HepG2 (cell line): ENCODE measurements at regions not wholly inside any gene's neighbourhood (a gene's known extent, or its start where the extent isn't known, plus 50 kb on each side); places are given as distances from the start of the nearest gene placed in this dataset.
A peak's percentile ranks its signal among the peaks of the same experiment; 100 is the strongest.

Source experiments
- ATAC-seq: fragments of 200-7000 bp; cut with Tn5 transposase; 3 replicates; pipeline ENCODE4 v1.9.1; 2020; ENCODE audit warnings: mild to moderate bottlenecking, moderate library complexity
- BruUV-seq: library from RNA; stranded (reverse); fragments of 400-500 nt; replicated peaks from 2 replicates; lab custom pipeline; 2021; lab: Mats Ljungman, UMichigan
- CTCF ChIA-PET: fragments of 300-600 bp; formaldehyde crosslinking; extraction: SDS; loops from one replicate; lab custom pipeline; 2021; ENCODE audit warnings: low total read pairs, inconsistent platforms, low intra/inter-chr PET ratio; lab: Yijun Ruan, JAX
- POLR2A ChIA-PET: fragments of 350-600 bp; sonication (Branson Sonifier 250); formaldehyde crosslinking; loops from one replicate; lab custom pipeline; 2020; ENCODE audit warnings: antibody characterized with exemption, inconsistent platforms; lab: Yijun Ruan, JAX
- DNase-seq: peaks from one replicate; pipeline ENCODE4 v3.0.0-alpha.2; 2015; ENCODE audit warnings: low spot score
- FAIRE-seq: peaks from 3 replicates; lab custom pipeline; 2011; peaks lifted over from hg19 to GRCh38; lab: Jason Lieb, UNC
- H2AFZ ChIP-seq: one replicate; pipeline ENCODE4 v1.6.1; 2011; ENCODE audit warnings: low read length, inconsistent platforms
- H3K27ac ChIP-seq: fragments of 300-600 bp; 3 replicates; pipeline ENCODE4 v1.8.0; 2011; ENCODE audit warnings: mixed run types, mild to moderate bottlenecking, mixed read lengths, low read length, inconsistent platforms; ENCODE audit not compliant: insufficient read depth; ENCODE audit errors: extremely low read length
- H3K27me3 ChIP-seq, 2 experiments: fragments of 200-600 bp in 1 of 2; 2 replicates in 1 of 2; 3 replicates in 1 of 2; pipeline versions ENCODE4 v1.6.0 to v1.8.0; 2011; ENCODE audit warnings: low read length in 2 of 2, mild to moderate bottlenecking in 2 of 2, moderate library complexity in 2 of 2, inconsistent platforms in 1 of 2; ENCODE audit not compliant: insufficient read depth in 2 of 2, control insufficient read depth in 1 of 2
- H3K36me3 ChIP-seq, 2 experiments: fragments of 200-600 bp in 1 of 2; replicated peaks in 1 of 2; 2 replicates in 1 of 2; 3 replicates in 1 of 2; pipeline versions ENCODE4 v1.5.1 to v1.8.0; 2011; ENCODE audit warnings: low read length in 2 of 2, inconsistent platforms in 1 of 2; ENCODE audit not compliant: insufficient read depth in 2 of 2, control insufficient read depth in 1 of 2
- H3K4me1 ChIP-seq: 2 replicates; pipeline ENCODE4 v1.5.1; 2012; ENCODE audit warnings: low read length, inconsistent platforms; ENCODE audit not compliant: insufficient read depth
- H3K4me2 ChIP-seq: 2 replicates; pipeline ENCODE4 v1.6.0; 2011; ENCODE audit warnings: low read depth, low read length, inconsistent platforms
- H3K4me3 ChIP-seq, 3 experiments: fragments of 200-600 bp in 1 of 3; sonication (generic), shearing (Covaris generic) in 1 of 3; replicated peaks in 1 of 3; 2 replicates each; pipeline ENCODE4 v1.5.1; 2011 to 2016; ENCODE audit warnings: low read length in 3 of 3, inconsistent platforms in 2 of 3, low read depth in 2 of 3, mild to moderate bottlenecking in 2 of 3, control low read depth in 1 of 3, mixed read lengths in 1 of 3; ENCODE audit not compliant: insufficient read depth in 1 of 3
- H3K79me2 ChIP-seq: one replicate; pipeline ENCODE4 v1.6.1; 2011; ENCODE audit warnings: low read length, inconsistent platforms; ENCODE audit not compliant: insufficient read depth
- H3K9ac ChIP-seq: 2 replicates; pipeline ENCODE4 v1.6.0; 2011; ENCODE audit warnings: mild to moderate bottlenecking, low read depth, low read length, inconsistent platforms; ENCODE audit not compliant: insufficient read depth
- H3K9me3 ChIP-seq: 2 replicates; pipeline ENCODE4 v1.5.1; 2012; ENCODE audit warnings: mild to moderate bottlenecking, low read length
- H4K20me1 ChIP-seq: 2 replicates; pipeline ENCODE4 v1.6.0; 2011; ENCODE audit warnings: inconsistent platforms, mild to moderate bottlenecking, low read length, moderate library complexity; ENCODE audit not compliant: insufficient read depth
- CHD2 ChIP-seq: IDR thresholded peaks from 2 replicates; pipeline ENCODE4 v1.6.1; 2011; ENCODE audit warnings: low read depth, low read length, improper control_type of control experiment
- MAF1 ChIP-seq: sonication (generic); formaldehyde crosslinking; IDR thresholded peaks from 2 replicates; pipeline ENCODE4 v1.5.0; 2020; ENCODE audit warnings: missing genetic modification reagents, borderline replicate concordance
- MAFF ChIP-seq: IDR thresholded peaks from 2 replicates; pipeline ENCODE4 v1.6.1; 2011; ENCODE audit warnings: low read depth, low read length, improper control_type of control experiment
- MAFK ChIP-seq, 2 experiments: IDR thresholded peaks in 1 of 2; conservative IDR thresholded peaks in 1 of 2; 2 replicates each; pipeline ENCODE4 v1.6.1; 2011; ENCODE audit warnings: improper control_type of control experiment in 2 of 2, low read length in 2 of 2
- MEF2D ChIP-seq: sonication (generic); formaldehyde crosslinking; IDR thresholded peaks from 2 replicates; pipeline ENCODE4 v1.5.1; 2020; ENCODE audit warnings: mild to moderate bottlenecking, missing genetic modification reagents
- TRAFD1 ChIP-seq: sonication (generic); formaldehyde crosslinking; IDR thresholded peaks from 2 replicates; pipeline ENCODE4 v1.5.1; 2020; ENCODE audit warnings: missing genetic modification reagents, mild to moderate bottlenecking, borderline replicate concordance
- TRIM24 ChIP-seq: sonication (generic); formaldehyde crosslinking; IDR thresholded peaks from 2 replicates; pipeline ENCODE4 v1.8.0; 2022; ENCODE audit warnings: mild to moderate bottlenecking, missing genetic modification reagents
- ZNF101 ChIP-seq: sonication (generic); formaldehyde crosslinking; IDR thresholded peaks from 2 replicates; pipeline ENCODE4 v1.4.0; 2020; ENCODE audit warnings: mild to moderate bottlenecking, low read depth, missing genetic modification reagents, borderline replicate concordance
- ZNF329 ChIP-seq: sonication (generic); formaldehyde crosslinking; IDR thresholded peaks from 2 replicates; pipeline ENCODE4 v1.9.0; 2021; ENCODE audit warnings: low read depth, mild to moderate bottlenecking, missing genetic modification reagents
- ZNF567 ChIP-seq: sonication (generic); formaldehyde crosslinking; IDR thresholded peaks from 2 replicates; pipeline ENCODE4 v1.8.1; 2023; ENCODE audit warnings: mild to moderate bottlenecking, missing genetic modification reagents, borderline replicate concordance
- ZNF766 ChIP-seq: sonication (generic); formaldehyde crosslinking; IDR thresholded peaks from 2 replicates; pipeline ENCODE4 v1.5.0; 2020; ENCODE audit warnings: missing genetic modification reagents, borderline replicate concordance
- WGBS: methylation state at CpG from one replicate; pipeline ENCODE4 v1.1.6; 2017; ENCODE audit warnings: low lambda C conversion rate; 5-methylcytosine and 5-hydroxymethylcytosine counted together
- in situ Hi-C: cut with HindIII; loops from 2 replicates; pipeline ENCODE4 v1.10.0; 2017; ENCODE audit warnings: low pct_unique_long_range_greater_than_20kb; ENCODE audit not compliant: extremely low pct_ligation_motif_present
- intact Hi-C: fragments of 100-400 bp; cut with micrococcal nuclease; formaldehyde crosslinking; loops from one replicate; pipeline ENCODE4 v1.10.0; 2022; ENCODE audit not compliant: unreplicated experiment

GRCh38 chr16:49068224-49068623, 213.4 kb downstream of the CBLN1 start:
- FAIRE-seq = no peak
- H3K9me3 ChIP-seq = peaks cover 7% of the 10 kb centered on the region; the same call in 1 of the 2 replicates
- no peak for ATAC-seq
- H4K20me1 ChIP-seq = no peaks in the 10 kb centered on the region
- POLR2A ChIA-PET = no interaction called here
- no peaks in the 10 kb centered on the region for H3K79me2 ChIP-seq
- no peak overlapping the region for H3K27ac ChIP-seq
- no peaks in the 10 kb centered on the region for H3K36me3 ChIP-seq
- H3K9ac ChIP-seq = no peak overlapping the region
- H3K27me3 ChIP-seq = peaks cover 0 to 6% of the 10 kb centered on the region in 2 experiments; a peak in 2 of 5 replicates
- no peak for DNase-seq
- BruUV-seq = no TSS peak
- in situ Hi-C loops (loop anchor here (10.0 kb wide), 1 partner anchor 277 kb away; no protein-coding TSS in a partner anchor), intact Hi-C loops (no loop called here)
- H3K4me1 ChIP-seq = no peaks in the 10 kb centered on the region
- CTCF ChIA-PET = no interaction called here
- TF ChIP-seq ZNF766 (no peak), TRIM24 (CRISPR knock-in tag) (no peak), MAFF (peak; percentile 99), MEF2D (CRISPR knock-in tag) (no peak), ZNF101 (CRISPR knock-in tag) (no peak), TRAFD1 (no peak), ZNF567 (CRISPR knock-in tag) (no peak), CHD2 (no peak), ZNF329 (CRISPR knock-in tag) (no peak), MAF1 (CRISPR knock-in tag) (no peak), MAFK (conservative IDR thresholded peaks at IDR 0.05 in 1 of 2, IDR thresholded peaks at IDR 0.05 in 1 of 2; ENCODE audit: low read length in 2 of 2) (peak; percentile 97 to 99)
- H2AFZ ChIP-seq = no peak overlapping the region
- no peak overlapping the region for H3K4me2 ChIP-seq
- H3K4me3 ChIP-seq = no peak overlapping the region
- WGBS = 0% methylated on average over 5 of the region's 5 CpGs
